K562 (cell line): ENCODE measurements at regions not wholly inside any gene's neighbourhood (a gene's known extent, or its start where the extent isn't known, plus 50 kb on each side); places are given as distances from the start of the nearest gene placed in this dataset.

Experiments
- ATAC-seq: fragments of 200-7000 bp; cut with Tn5 transposase; 3 replicates; pipeline ENCODE4 v1.9.1; 2020; ENCODE audit warnings: moderate library complexity
- BruUV-seq: library from RNA; stranded (reverse); fragments of 400-500 nt; replicated peaks from 2 replicates; lab custom pipeline; 2021; lab: Mats Ljungman, UMichigan
- CTCF ChIA-PET: fragments of 300-600 bp; formaldehyde crosslinking; extraction: SDS; loops from one replicate; lab custom pipeline; 2021; ENCODE audit warnings: low intra/inter-chr PET ratio; lab: Yijun Ruan, JAX
- POLR2A ChIA-PET: fragments of 300-600, 350-650 bp; sonication (Branson Sonifier 250); formaldehyde crosslinking; extraction: SDS; loops from one replicate; lab custom pipeline; 2021; ENCODE audit warnings: antibody characterized with exemption, inconsistent platforms; lab: Yijun Ruan, JAX
- DNase-seq, 4 experiments: peaks; one replicate each; pipeline versions ENCODE4 v3.0.0 to v3.0.0-alpha.2; 2011 to 2018; ENCODE audit warnings: low spot score in 3 of 4, mixed read lengths in 3 of 4; ENCODE audit errors: extremely low read depth in 1 of 4
- FAIRE-seq: peaks from 2 replicates; lab custom pipeline; 2011; peaks lifted over from hg19 to GRCh38; lab: Jason Lieb, UNC
- H2AFZ ChIP-seq: 2 replicates; pipeline ENCODE4 v1.6.0; 2011; ENCODE audit warnings: low read depth, low read length, control low read depth, inconsistent platforms
- H3K27ac ChIP-seq: fragments of 200-600 bp; 3 replicates; pipeline ENCODE4 v1.8.0; 2011; ENCODE audit warnings: low read depth, mild to moderate bottlenecking, control low read depth, inconsistent platforms, low read length, moderate library complexity, mixed read lengths; ENCODE audit errors: extremely low read depth
- H3K27me3 ChIP-seq, 2 experiments: fragments of 300-600 bp in 1 of 2; 2 replicates in 1 of 2; 3 replicates in 1 of 2; pipeline versions ENCODE4 v1.6.0 to v1.8.0; 2011; ENCODE audit warnings: inconsistent platforms in 2 of 2, low read length in 2 of 2, mild to moderate bottlenecking in 1 of 2, mixed read lengths in 1 of 2, moderate library complexity in 1 of 2; ENCODE audit not compliant: control insufficient read depth in 2 of 2, insufficient read depth in 2 of 2
- H3K36me3 ChIP-seq: fragments of 300-600 bp; 3 replicates; pipeline ENCODE4 v1.8.0; 2011; ENCODE audit warnings: mild to moderate bottlenecking, low read length, inconsistent platforms; ENCODE audit not compliant: control insufficient read depth, insufficient read depth
- H3K4me1 ChIP-seq, 2 experiments: fragments of 200-600 bp in 1 of 2; replicated peaks in 1 of 2; 2 replicates in 1 of 2; 3 replicates in 1 of 2; pipeline versions ENCODE4 v1.5.1 to v1.8.0; 2011; ENCODE audit warnings: inconsistent platforms in 2 of 2, low read length in 2 of 2, mild to moderate bottlenecking in 1 of 2, mixed read lengths in 1 of 2, moderate library complexity in 1 of 2; ENCODE audit not compliant: control insufficient read depth in 2 of 2, insufficient read depth in 2 of 2
- H3K4me2 ChIP-seq: 2 replicates; pipeline ENCODE4 v1.6.1; 2011; ENCODE audit warnings: low read length, control low read depth, inconsistent platforms, mixed read lengths; ENCODE audit not compliant: insufficient read depth
- H3K4me3 ChIP-seq: fragments of 200-600 bp; sonication (generic), shearing (Covaris generic); 2 replicates; pipeline ENCODE4 v1.5.1; 2016; ENCODE audit warnings: control low read depth, inconsistent platforms
- H3K79me2 ChIP-seq: fragments of 200-600 bp; 3 replicates; pipeline ENCODE4 v1.8.0; 2011; ENCODE audit warnings: low read length, inconsistent platforms; ENCODE audit not compliant: control insufficient read depth, insufficient read depth
- H3K9ac ChIP-seq, 2 experiments: 2 replicates each; pipeline versions ENCODE4 v1.6.0 to v1.6.1; 2011; ENCODE audit warnings: low read depth in 2 of 2, low read length in 2 of 2, control low read depth in 1 of 2, inconsistent platforms in 1 of 2, mild to moderate bottlenecking in 1 of 2, mixed read lengths in 1 of 2; ENCODE audit not compliant: insufficient read depth in 1 of 2
- H3K9me1 ChIP-seq: one replicate; pipeline ENCODE4 v1.6.0; 2011; ENCODE audit warnings: inconsistent platforms, mild to moderate bottlenecking, low read length, moderate library complexity; ENCODE audit not compliant: control insufficient read depth, insufficient read depth
- H3K9me3 ChIP-seq: replicated peaks from 2 replicates; pipeline ENCODE4 v1.5.1; 2011; ENCODE audit warnings: low read depth, low read length, inconsistent platforms; ENCODE audit not compliant: control insufficient read depth, insufficient read depth
- H4K20me1 ChIP-seq: replicated peaks from 2 replicates; pipeline ENCODE4 v1.6.1; 2011; ENCODE audit warnings: low read length, inconsistent platforms, mixed read lengths; ENCODE audit not compliant: control insufficient read depth, insufficient read depth
- RFX1 ChIP-seq: fragments of 450-650 bp; IDR thresholded peaks from 2 replicates; pipeline ENCODE4 v1.6.1; 2016; ENCODE audit warnings: mild to moderate bottlenecking, moderate library complexity
- THAP12 ChIP-seq: fragments of 250-450 bp; sonication (Bioruptor Pico); IDR thresholded peaks from 2 replicates; pipeline ENCODE4 v1.9.0; 2021; ENCODE audit warnings: mild to moderate bottlenecking, inconsistent platforms
- WGBS: fragments of 100-300 bp; shearing (Covaris generic); methylation state at CpG from one replicate; pipeline ENCODE4 v1.1.6; 2016; ENCODE audit warnings: low coverage, mixed read lengths; ENCODE audit not compliant: insufficient coverage; ENCODE audit errors: missing lambda C conversion rate; 5-methylcytosine and 5-hydroxymethylcytosine counted together
- in situ Hi-C: fragments of 300-500 bp; cut with MboI; formaldehyde crosslinking; loops from 4 replicates; pipeline ENCODE4 v1.15.0; 2018; ENCODE audit warnings: inconsistent platforms, mixed read lengths
- intact Hi-C: fragments of 100-400 bp; cut with micrococcal nuclease; formaldehyde crosslinking; loops from 2 replicates; pipeline ENCODE4 v1.14.2; 2022

GRCh38 chr15:92320012-92320699, 73.5 kb upstream of the ST8SIA2 start:
- H3K4me1 ChIP-seq, result no peaks in the 10 kb centered on the region
- H2AFZ ChIP-seq, result no peak overlapping the region
- FAIRE-seq (no peak), ATAC-seq (no peak), DNase-seq (no peak)
- no peaks in the 10 kb centered on the region for H3K79me2 ChIP-seq
- TF ChIP-seq RFX1 (0 out of 2 replicates have a peak, but pooled peaks have one; percentile 22), THAP12 (CRISPR knock-in tag) (no peak)
- no peak overlapping the region for H3K9ac ChIP-seq
- in situ Hi-C loops, result no loop called here
- 0% methylated on average over 6 of the region's 6 CpGs for WGBS
- peaks cover 0 to 13% of the 10 kb centered on the region in 2 experiments; a peak in 2 of 5 replicates for H3K27me3 ChIP-seq
- no peak overlapping the region for H3K4me3 ChIP-seq
- no peaks in the 10 kb centered on the region; the same call in 1 of the 2 replicates for H4K20me1 ChIP-seq
- no peak overlapping the region for H3K4me2 ChIP-seq
- H3K36me3 ChIP-seq, result no peaks in the 10 kb centered on the region
- H3K9me1 ChIP-seq, result no peaks in the 10 kb centered on the region
- BruUV-seq, result no TSS peak
- ChIA-PET CTCF (no interaction called here), POLR2A (no interaction called here)
- intact Hi-C loops, result no loop called here
- H3K27ac ChIP-seq, result no peak overlapping the region
- H3K9me3 ChIP-seq, result no peaks in the 10 kb centered on the region
